Astrocyte (in vitro differentiated cells and primary cell): ENCODE measurements at regions not wholly inside any gene's neighbourhood (a gene's known extent, or its start where the extent isn't known, plus 50 kb on each side); places are given as distances from the start of the nearest gene placed in this dataset.

Experiments
- DNase-seq: peaks from one replicate; pipeline ENCODE4 v3.0.0-alpha.2; 2010; ENCODE audit warnings: low read depth
- FAIRE-seq: peaks from 2 replicates; lab custom pipeline; 2011; peaks lifted over from hg19 to GRCh38; lab: Jason Lieb, UNC
- H2AFZ ChIP-seq: 2 replicates; pipeline ENCODE4 v1.6.0; 2012; ENCODE audit warnings: low read depth, low read length, inconsistent platforms
- H3K27ac ChIP-seq: 2 replicates; pipeline ENCODE4 v1.5.1; 2011; ENCODE audit warnings: low read depth, low read length, inconsistent platforms
- H3K27me3 ChIP-seq: 2 replicates; pipeline ENCODE4 v1.6.0; 2011; ENCODE audit warnings: low read length, inconsistent platforms; ENCODE audit not compliant: insufficient read depth
- H3K36me3 ChIP-seq: 2 replicates; pipeline ENCODE4 v1.5.1; 2011; ENCODE audit warnings: low read length, inconsistent platforms; ENCODE audit not compliant: insufficient read depth
- H3K4me1 ChIP-seq: 2 replicates; pipeline ENCODE4 v1.5.1; 2011; ENCODE audit warnings: low read length, inconsistent platforms; ENCODE audit not compliant: insufficient read depth
- H3K4me2 ChIP-seq: 2 replicates; pipeline ENCODE4 v1.6.0; 2012; ENCODE audit warnings: low read length, inconsistent platforms
- H3K4me3 ChIP-seq: 2 replicates; pipeline ENCODE4 v1.5.1; 2011; ENCODE audit warnings: low read depth, mild to moderate bottlenecking, low read length, inconsistent platforms; ENCODE audit not compliant: insufficient read depth
- H3K79me2 ChIP-seq: 2 replicates; pipeline ENCODE4 v1.6.0; 2012; ENCODE audit warnings: mild to moderate bottlenecking, low read length, inconsistent platforms; ENCODE audit not compliant: insufficient read depth
- H3K9ac ChIP-seq: 2 replicates; pipeline ENCODE4 v1.6.0; 2012; ENCODE audit warnings: mild to moderate bottlenecking, low read length, inconsistent platforms
- H3K9me3 ChIP-seq: 2 replicates; pipeline ENCODE4 v1.5.1; 2012; ENCODE audit warnings: low read depth, mild to moderate bottlenecking, low read length, inconsistent platforms; ENCODE audit not compliant: insufficient read depth
- H4K20me1 ChIP-seq: 2 replicates; pipeline ENCODE4 v1.6.0; 2012; ENCODE audit warnings: low read length, inconsistent platforms; ENCODE audit not compliant: insufficient read depth
- H3K27ac Mint-ChIP-seq: one replicate; pipeline ENCODE4 v1.8.0; 2021; ENCODE audit warnings: mild to moderate bottlenecking, mixed read lengths; ENCODE audit not compliant: unreplicated experiment
- H3K27me3 Mint-ChIP-seq: one replicate; pipeline ENCODE4 v1.8.0; 2021; ENCODE audit warnings: low read depth, mixed read lengths; ENCODE audit not compliant: unreplicated experiment
- H3K36me3 Mint-ChIP-seq: one replicate; pipeline ENCODE4 v1.8.0; 2021; ENCODE audit warnings: low read depth, mixed read lengths; ENCODE audit not compliant: unreplicated experiment
- H3K4me1 Mint-ChIP-seq: one replicate; pipeline ENCODE4 v1.8.0; 2021; ENCODE audit warnings: low read depth, mixed read lengths; ENCODE audit not compliant: unreplicated experiment
- H3K4me3 Mint-ChIP-seq: one replicate; pipeline ENCODE4 v1.8.0; 2021; ENCODE audit warnings: mild to moderate bottlenecking, moderate library complexity, mixed read lengths; ENCODE audit not compliant: unreplicated experiment
- H3K9me3 Mint-ChIP-seq: one replicate; pipeline ENCODE4 v1.8.0; 2021; ENCODE audit warnings: mild to moderate bottlenecking, mixed read lengths; ENCODE audit not compliant: unreplicated experiment
- CTCF ChIP-seq: IDR thresholded peaks from 2 replicates; pipeline ENCODE4 v1.5.1; 2011; ENCODE audit warnings: low read depth, mild to moderate bottlenecking, inconsistent platforms, low read length, moderate library complexity; ENCODE audit not compliant: insufficient read depth
- EZH2 ChIP-seq: IDR thresholded peaks from 2 replicates; pipeline ENCODE4 v1.6.1; 2012; ENCODE audit warnings: mild to moderate bottlenecking, low read length, inconsistent platforms; ENCODE audit not compliant: insufficient read depth

- no peaks in the 10 kb centered on the region for H3K27me3 ChIP-seq
- Mint-ChIP-seq H3K27ac (no peak overlapping the region), H3K9me3 (no peaks in the 10 kb centered on the region), H3K4me1 (no peaks in the 10 kb centered on the region), H3K4me3 (no peak overlapping the region), H3K36me3 (no peaks in the 10 kb centered on the region), H3K27me3 (no peaks in the 10 kb centered on the region)
- H3K4me1 ChIP-seq: no peaks in the 10 kb centered on the region
- no peak overlapping the region for H3K4me2 ChIP-seq
- H3K79me2 ChIP-seq: no peaks in the 10 kb centered on the region
- H3K36me3 ChIP-seq: no peaks in the 10 kb centered on the region
- H4K20me1 ChIP-seq: no peaks in the 10 kb centered on the region
- FAIRE-seq (no peak), DNase-seq (no peak)
- no peak overlapping the region for H3K9ac ChIP-seq
- no peak overlapping the region for H2AFZ ChIP-seq
- no peak overlapping the region for H3K27ac ChIP-seq
- no peak overlapping the region for H3K4me3 ChIP-seq
- no peak for TF ChIP-seq CTCF
- no peak for TF ChIP-seq EZH2
- H3K9me3 ChIP-seq: no peaks in the 10 kb centered on the region
Measured at GRCh38 chr14:65310568-65310967, 102.0 kb upstream of the FUT8 start.

GRCh38 chr14:65312859-65313258, 99.7 kb upstream of the FUT8 start:
- TF ChIP-seq EZH2 (no peak), CTCF (no peak)
- no peak overlapping the region for H3K4me3 ChIP-seq
- no peaks in the 10 kb centered on the region for H3K36me3 Mint-ChIP-seq
- no peaks in the 10 kb centered on the region for H3K4me1 ChIP-seq
- no peak overlapping the region for H3K4me2 ChIP-seq
- no peaks in the 10 kb centered on the region for H3K79me2 ChIP-seq
- no peak for DNase-seq
- no peak for FAIRE-seq
- H3K27ac Mint-ChIP-seq: no peak overlapping the region
- no peaks in the 10 kb centered on the region for H4K20me1 ChIP-seq
- H3K9me3 ChIP-seq: peaks cover 5% of the 10 kb centered on the region
- no peaks in the 10 kb centered on the region for H3K27me3 Mint-ChIP-seq
- no peak overlapping the region for H3K27ac ChIP-seq
- H3K9me3 Mint-ChIP-seq: peaks cover 2% of the 10 kb centered on the region
- H3K4me1 Mint-ChIP-seq: no peaks in the 10 kb centered on the region
- no peak overlapping the region for H3K4me3 Mint-ChIP-seq
- no peak overlapping the region for H2AFZ ChIP-seq
- H3K9ac ChIP-seq: no peak overlapping the region
- no peaks in the 10 kb centered on the region for H3K36me3 ChIP-seq
- no peaks in the 10 kb centered on the region for H3K27me3 ChIP-seq

GRCh38 chr14:65318636-65319506, 93.7 kb upstream of the FUT8 start:
- TF ChIP-seq EZH2 (no peak), CTCF (no peak)
- no peak overlapping the region for H3K4me2 ChIP-seq
- Mint-ChIP-seq H3K27ac (no peak overlapping the region), H3K36me3 (no peaks in the 10 kb centered on the region), H3K9me3 (peaks cover 2% of the 10 kb centered on the region), H3K27me3 (no peaks in the 10 kb centered on the region), H3K4me1 (no peaks in the 10 kb centered on the region), H3K4me3 (no peak overlapping the region)
- no peak for FAIRE-seq
- H3K4me1 ChIP-seq: no peaks in the 10 kb centered on the region
- no peak overlapping the region for H2AFZ ChIP-seq
- H3K27me3 ChIP-seq: no peaks in the 10 kb centered on the region
- H3K36me3 ChIP-seq: no peaks in the 10 kb centered on the region
- DNase-seq: no peak
- H3K9me3 ChIP-seq: peaks cover 5% of the 10 kb centered on the region
- H3K4me3 ChIP-seq: no peak overlapping the region
- H3K79me2 ChIP-seq: no peaks in the 10 kb centered on the region
- H3K27ac ChIP-seq: no peak overlapping the region
- no peak overlapping the region for H3K9ac ChIP-seq
- H4K20me1 ChIP-seq: no peaks in the 10 kb centered on the region
